ENCODE measurements at regions not wholly inside any gene's neighbourhood (a gene's known extent, or its start where the extent isn't known, plus 50 kb on each side); places are given as distances from the start of the nearest gene placed in this dataset.

DNA sequence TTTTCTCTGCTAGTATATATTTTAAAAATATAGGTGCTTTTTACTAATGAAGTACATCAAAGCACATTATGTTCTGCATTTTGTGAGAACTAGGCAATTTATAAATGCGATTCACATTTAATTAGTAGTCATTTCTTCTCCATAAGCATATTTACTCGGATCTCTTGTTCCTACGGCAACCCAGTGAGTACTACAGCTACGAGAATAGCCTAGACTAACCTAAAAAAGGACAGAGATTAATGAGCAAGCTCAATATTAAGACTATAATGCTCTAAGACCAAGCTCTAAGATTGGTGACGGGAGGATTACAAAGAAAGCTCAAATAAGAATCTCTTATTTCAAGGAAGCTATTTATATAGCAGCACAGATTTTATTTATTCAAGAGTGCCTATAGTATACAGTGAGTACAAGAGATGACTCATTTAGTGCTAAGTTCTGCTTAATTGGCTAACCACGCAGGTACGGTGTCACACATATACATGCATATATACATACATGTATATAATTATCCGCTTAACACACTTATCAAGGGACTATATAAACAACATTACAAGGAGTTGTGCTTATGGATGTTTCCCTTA is 364.7 kb downstream of the GPD2 start:
- Histone ChIP-seq H3K27me3 (replicated peaks; ENCODE audit: insufficient read depth) (no peaks in the 10 kb centered on the region), H3K4me1 (ENCODE audit: insufficient read depth) (no peaks in the 10 kb centered on the region), H3F3A (ENCODE audit: insufficient read depth) (no peaks in the 10 kb centered on the region), H3K9ac (no peak overlapping the region), H3K36me3 (ENCODE audit: low read depth) (no peaks in the 10 kb centered on the region), H3K4me3 (no peak overlapping the region; the same call in 1 of the 2 replicates), H3K27ac (no peak overlapping the region), H2AFZ (peak overlapping the region; percentile 33; the same call in 1 of the 2 replicates), H3K9me2 (ENCODE audit: insufficient read depth) (no peaks in the 10 kb centered on the region), H3K4me2 (ENCODE audit: unreplicated experiment) (peak overlapping the region; percentile 28), H4K20me1 (ENCODE audit: insufficient read depth) (no peaks in the 10 kb centered on the region), H3K79me2 (ENCODE audit: insufficient read depth) (no peaks in the 10 kb centered on the region), H3K9me3 (ENCODE audit: low read depth) (no peaks in the 10 kb centered on the region)
- WGBS, 2 experiments (ENCODE audit: low coverage in 1 of 2, low lambda C conversion rate in 2 of 2, missing lambda C conversion rate in 2 of 2), result 54 to 56% methylated on average over 8 of the region's 8 CpGs
- in situ Hi-C loops (cut with MboI), result no loop called here
- TF ChIP-seq EZH2 (IDR thresholded peaks at IDR 0.05; ENCODE audit: insufficient read depth, poor library complexity, severe bottlenecking), result no peak
- TF ChIP-seq EZH2phosphoT487 (IDR thresholded peaks at IDR 0.05; ENCODE audit: insufficient read depth, low read depth), result no peak
- DNase-seq, result no peak

DNA sequence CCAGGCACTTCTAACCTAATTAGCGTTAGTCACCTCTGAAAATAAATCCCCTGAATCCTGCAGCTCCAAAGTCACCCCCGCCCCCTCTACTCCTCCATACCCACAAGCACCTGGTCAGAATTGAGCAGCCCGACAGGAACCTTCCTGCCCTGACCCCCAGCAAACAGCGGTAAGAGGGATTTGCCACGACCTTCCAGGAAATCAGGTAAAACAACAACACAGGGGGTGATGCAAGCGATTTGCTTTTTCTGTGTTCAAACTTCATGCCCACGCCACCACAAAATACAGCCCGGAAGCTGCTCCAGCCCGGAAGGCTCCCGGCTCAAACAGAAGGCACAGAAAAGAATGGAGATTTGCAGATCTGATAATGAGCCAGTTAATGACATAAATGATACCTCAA is 367.1 kb downstream of the GPD2 start:
- Histone ChIP-seq H3K27ac (no peak overlapping the region), H2AFZ (no peak overlapping the region), H3K4me1 (ENCODE audit: insufficient read depth) (no peaks in the 10 kb centered on the region), H3K9me2 (ENCODE audit: insufficient read depth) (no peaks in the 10 kb centered on the region), H3K9ac (no peak overlapping the region), H3F3A (ENCODE audit: insufficient read depth) (no peaks in the 10 kb centered on the region), H3K4me3 (no peak overlapping the region), H3K4me2 (ENCODE audit: unreplicated experiment) (no peak overlapping the region), H4K20me1 (ENCODE audit: insufficient read depth) (no peaks in the 10 kb centered on the region), H3K27me3 (replicated peaks; ENCODE audit: insufficient read depth) (no peaks in the 10 kb centered on the region), H3K36me3 (ENCODE audit: low read depth) (no peaks in the 10 kb centered on the region), H3K9me3 (ENCODE audit: low read depth) (no peaks in the 10 kb centered on the region), H3K79me2 (ENCODE audit: insufficient read depth) (no peaks in the 10 kb centered on the region)
- TF ChIP-seq EZH2phosphoT487 (IDR thresholded peaks at IDR 0.05; ENCODE audit: insufficient read depth, low read depth), result no peak
- TF ChIP-seq EZH2 (IDR thresholded peaks at IDR 0.05; ENCODE audit: insufficient read depth, poor library complexity, severe bottlenecking), result no peak
- in situ Hi-C loops (cut with MboI), result no loop called here
- no peak for DNase-seq
- 44 to 46% methylated on average over 10 of the region's 10 CpGs for WGBS, 2 experiments (ENCODE audit: low coverage in 1 of 2, low lambda C conversion rate in 2 of 2, missing lambda C conversion rate in 2 of 2)

DNA sequence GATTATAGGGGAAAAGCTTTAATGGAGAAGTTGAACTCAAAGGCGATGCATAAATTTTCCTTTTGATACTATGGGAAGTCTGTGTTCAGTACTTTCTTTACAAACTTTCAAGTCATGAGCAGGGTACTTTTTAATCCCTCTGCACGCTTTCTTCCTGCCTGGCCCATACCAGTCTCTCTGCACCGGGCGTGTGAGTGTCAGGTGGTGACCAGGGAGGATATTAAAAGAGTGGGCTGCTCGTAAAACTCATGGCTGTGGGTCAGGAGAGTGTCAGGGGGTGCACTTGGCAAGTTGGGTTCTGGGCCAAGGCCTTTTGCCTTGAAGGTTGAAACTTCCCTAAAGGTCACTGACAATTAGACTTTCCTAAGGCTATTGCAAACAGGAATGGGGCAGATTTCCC is 367.8 kb downstream of the GPD2 start:
- Histone ChIP-seq H3K27me3 (replicated peaks; ENCODE audit: insufficient read depth) (no peaks in the 10 kb centered on the region), H3K9me3 (ENCODE audit: low read depth) (no peaks in the 10 kb centered on the region), H3K79me2 (ENCODE audit: insufficient read depth) (no peaks in the 10 kb centered on the region), H3K4me1 (ENCODE audit: insufficient read depth) (no peaks in the 10 kb centered on the region), H4K20me1 (ENCODE audit: insufficient read depth) (no peaks in the 10 kb centered on the region), H3K9me2 (ENCODE audit: insufficient read depth) (no peaks in the 10 kb centered on the region), H3K4me2 (ENCODE audit: unreplicated experiment) (no peak overlapping the region), H3K27ac (no peak overlapping the region), H3K36me3 (ENCODE audit: low read depth) (no peaks in the 10 kb centered on the region), H3K9ac (no peak overlapping the region), H2AFZ (no peak overlapping the region), H3F3A (ENCODE audit: insufficient read depth) (no peaks in the 10 kb centered on the region), H3K4me3 (no peak overlapping the region)
- 52 to 66% methylated on average over 5 of the region's 5 CpGs for WGBS, 2 experiments (ENCODE audit: low coverage in 1 of 2, low lambda C conversion rate in 2 of 2, missing lambda C conversion rate in 2 of 2)
- in situ Hi-C loops (cut with MboI), result no loop called here
- no peak for DNase-seq
- no peak for TF ChIP-seq EZH2 (IDR thresholded peaks at IDR 0.05; ENCODE audit: insufficient read depth, poor library complexity, severe bottlenecking)
- TF ChIP-seq EZH2phosphoT487 (IDR thresholded peaks at IDR 0.05; ENCODE audit: insufficient read depth, low read depth), result no peak

DNA sequence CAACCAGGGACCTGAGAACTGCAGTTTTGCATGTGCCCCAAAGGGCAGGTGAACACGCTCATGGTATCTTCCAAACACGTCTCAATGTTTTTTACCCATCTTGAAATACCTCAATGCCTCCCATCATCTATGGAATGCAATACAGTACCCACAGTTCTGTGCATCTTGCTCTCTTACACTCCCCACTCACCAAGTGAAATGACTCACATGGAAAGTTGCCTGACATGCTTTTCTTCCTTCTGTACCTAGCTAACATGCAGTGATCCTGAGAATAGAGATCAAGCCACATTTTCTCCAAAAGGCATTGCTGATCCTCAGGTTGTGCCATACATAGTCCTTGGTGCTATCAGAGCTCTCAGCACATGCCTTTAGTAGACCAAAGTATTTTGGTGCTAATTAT is 373.9 kb downstream of the GPD2 start:
- Histone ChIP-seq H2AFZ (no peak overlapping the region), H3K79me2 (ENCODE audit: insufficient read depth) (no peaks in the 10 kb centered on the region), H3K36me3 (ENCODE audit: low read depth) (no peaks in the 10 kb centered on the region), H3K27ac (no peak overlapping the region), H3K4me3 (no peak overlapping the region), H3K4me2 (ENCODE audit: unreplicated experiment) (no peak overlapping the region), H3K4me1 (ENCODE audit: insufficient read depth) (no peaks in the 10 kb centered on the region), H3K9me3 (ENCODE audit: low read depth) (no peaks in the 10 kb centered on the region), H3K9ac (no peak overlapping the region), H3F3A (ENCODE audit: insufficient read depth) (no peaks in the 10 kb centered on the region), H3K9me2 (ENCODE audit: insufficient read depth) (no peaks in the 10 kb centered on the region), H3K27me3 (replicated peaks; ENCODE audit: insufficient read depth) (no peaks in the 10 kb centered on the region), H4K20me1 (ENCODE audit: insufficient read depth) (no peaks in the 10 kb centered on the region)
- 26 to 37% methylated on average over 2 of the region's 2 CpGs for WGBS, 2 experiments (ENCODE audit: low coverage in 1 of 2, low lambda C conversion rate in 2 of 2, missing lambda C conversion rate in 2 of 2)
- TF ChIP-seq EZH2phosphoT487 (IDR thresholded peaks at IDR 0.05; ENCODE audit: insufficient read depth, low read depth) (no peak), EZH2 (IDR thresholded peaks at IDR 0.05; ENCODE audit: insufficient read depth, poor library complexity, severe bottlenecking) (no peak)
- peak; percentile 3 for DNase-seq
- in situ Hi-C loops (cut with MboI), result no loop called here

DNA sequence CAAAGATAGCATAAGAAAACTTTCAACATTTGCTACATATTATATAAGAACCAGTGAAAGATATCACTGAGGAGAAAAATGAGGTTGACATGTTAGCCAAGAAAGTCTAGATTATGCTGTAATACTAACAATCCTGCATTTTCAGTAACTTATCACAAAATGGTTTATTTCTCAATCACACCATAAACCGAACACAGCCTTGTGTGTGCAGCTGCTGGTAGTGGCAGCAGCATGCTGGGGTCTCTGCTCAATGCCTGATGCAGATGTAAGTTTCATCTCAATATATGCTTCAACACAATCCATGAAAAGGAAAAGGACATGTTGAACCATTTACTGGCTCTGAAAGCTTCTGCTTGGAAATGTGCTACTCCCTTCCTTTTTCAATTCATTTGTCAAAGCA is 376.3 kb downstream of the GPD2 start:
- no peaks in the 10 kb centered on the region for H4K20me1 ChIP-seq (ENCODE audit: insufficient read depth)
- DNase-seq, result no peak
- in situ Hi-C loops (cut with MboI), result no loop called here
- H3K4me1 ChIP-seq (ENCODE audit: insufficient read depth), result no peaks in the 10 kb centered on the region
- no peaks in the 10 kb centered on the region for H3K79me2 ChIP-seq (ENCODE audit: insufficient read depth)
- H3K9me3 ChIP-seq (ENCODE audit: low read depth), result no peaks in the 10 kb centered on the region
- no peak overlapping the region for H2AFZ ChIP-seq
- TF ChIP-seq EZH2 (IDR thresholded peaks at IDR 0.05; ENCODE audit: insufficient read depth, poor library complexity, severe bottlenecking) (no peak), EZH2phosphoT487 (IDR thresholded peaks at IDR 0.05; ENCODE audit: insufficient read depth, low read depth) (no peak)
- H3K27ac ChIP-seq, result no peak overlapping the region
- H3K9ac ChIP-seq, result no peak overlapping the region
- H3K27me3 ChIP-seq (replicated peaks; ENCODE audit: insufficient read depth), result no peaks in the 10 kb centered on the region
- H3K4me3 ChIP-seq, result no peak overlapping the region
- no peak overlapping the region for H3K4me2 ChIP-seq (ENCODE audit: unreplicated experiment)
- H3K36me3 ChIP-seq (ENCODE audit: low read depth), result no peaks in the 10 kb centered on the region
- no peaks in the 10 kb centered on the region for H3F3A ChIP-seq (ENCODE audit: insufficient read depth)
- no peaks in the 10 kb centered on the region for H3K9me2 ChIP-seq (ENCODE audit: insufficient read depth)
- 11 to 32% methylated on average over 1 of the region's 1 CpG for WGBS, 2 experiments (ENCODE audit: low coverage in 1 of 2, low lambda C conversion rate in 2 of 2, missing lambda C conversion rate in 2 of 2)
